Stimulated activated CD4-positive, alpha-beta T cell treated with anti-CD3 and anti-CD28 coated beads, Interleukin-12 subunit alpha, Interleukin-12 subunit beta, amount 100 ng/mL, for 48 hours (primary cell): ENCODE measurements at regions not wholly inside any gene's neighbourhood (a gene's known extent, or its start where the extent isn't known, plus 50 kb on each side); places are given as distances from the start of the nearest gene placed in this dataset.
"Not testable (repeated sequence)": the region's sequence is repeated elsewhere in the genome, so short reads cannot be mapped to it uniquely, and the experiment has no call there.

Experiments used
- DNase-seq, 3 donors: peaks; one replicate each; pipeline ENCODE4 v3.0.0-alpha.2; 2020; ENCODE audit warnings: low read depth in 2 of 3, low spot score in 1 of 3

GRCh38 chr2:150114089-150114488, 373.4 kb downstream of the RND3 start:
- DNase-seq = not testable (repeated sequence)

GRCh38 chr2:150110548-150110947, 376.9 kb downstream of the RND3 start:
- no peak for DNase-seq

GRCh38 chr2:150109912-150110311, 377.6 kb downstream of the RND3 start:
- no peak for DNase-seq

- DNase-seq = no peak
These were observed 378.4 kb downstream of the RND3 start for GRCh38 chr2:150109028-150109427.

- DNase-seq = no peak
These were observed 379.7 kb downstream of the RND3 start for GRCh38 chr2:150107816-150108215.

GRCh38 chr2:150107170-150107569, 380.3 kb downstream of the RND3 start:
- DNase-seq = no peak

- no peak for DNase-seq
These were observed 385.5 kb downstream of the RND3 start for GRCh38 chr2:150101947-150102346.

- no peak for DNase-seq
These were observed 386.6 kb downstream of the RND3 start for GRCh38 chr2:150100834-150101233.

- DNase-seq = no peak
These were observed 387.1 kb downstream of the RND3 start for GRCh38 chr2:150100336-150100735.

GRCh38 chr2:150099805-150100204, 387.7 kb downstream of the RND3 start:
- DNase-seq = no peak

DNA sequence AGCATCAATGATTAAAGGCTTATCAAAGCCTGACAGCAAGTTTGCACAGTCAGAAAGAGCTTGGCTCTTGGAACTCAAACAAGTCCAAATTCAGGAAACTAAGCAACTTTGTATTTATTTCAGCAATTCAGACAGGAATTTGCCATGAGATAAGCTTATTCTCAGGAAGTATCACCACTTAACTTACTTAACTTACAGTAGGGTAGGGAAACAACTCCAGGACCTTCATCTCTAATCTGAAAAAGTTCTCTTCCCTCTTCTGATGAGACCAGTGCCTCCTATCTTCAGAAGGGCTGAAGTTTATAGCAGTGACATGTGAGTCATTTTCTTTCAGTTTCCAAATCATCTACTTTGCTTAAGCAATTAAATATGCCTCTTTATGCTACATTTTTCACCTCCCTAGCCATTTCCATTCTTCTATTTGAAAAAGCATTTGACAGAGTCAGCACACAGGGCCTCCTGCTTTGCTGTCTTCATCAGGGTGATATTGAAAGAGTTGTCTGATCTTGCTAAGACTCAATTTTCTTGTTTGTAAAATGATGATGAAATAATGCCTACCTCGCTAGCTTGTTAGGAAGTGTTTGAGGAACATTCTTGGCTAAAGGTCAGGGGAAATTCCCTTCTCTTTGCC, 389.5 kb downstream of the RND3 start:
- no peak for DNase-seq

- no peak for DNase-seq
These were observed 390.1 kb downstream of the RND3 start for GRCh38 chr2:150097402-150097801.

GRCh38 chr2:150095361-150096095, 391.9 kb downstream of the RND3 start:
- no peak for DNase-seq

- DNase-seq = no peak
These were observed 395.6 kb downstream of the RND3 start for GRCh38 chr2:150091846-150092245.

GRCh38 chr2:150090031-150090430, 397.4 kb downstream of the RND3 start:
- no peak for DNase-seq

DNA sequence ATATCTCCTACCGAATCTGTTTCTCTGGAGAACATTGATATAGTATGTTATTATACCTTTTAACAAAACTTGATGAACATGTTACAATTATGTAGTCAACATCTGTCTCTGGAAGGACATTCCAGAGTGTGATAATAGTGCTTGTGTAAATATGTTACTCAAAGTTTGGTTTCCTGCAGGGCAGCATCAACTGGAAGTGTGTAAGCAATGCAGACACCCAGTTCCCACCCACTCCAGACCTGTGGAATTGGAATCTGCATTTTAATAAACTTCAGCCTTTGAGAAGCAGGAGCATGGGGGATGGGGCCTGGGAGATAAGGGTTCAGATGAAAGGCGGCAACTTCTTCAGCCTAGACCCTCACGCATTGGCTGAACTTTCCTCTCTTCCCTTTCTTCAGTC, 398.9 kb downstream of the RND3 start:
- DNase-seq = no peak

DNA sequence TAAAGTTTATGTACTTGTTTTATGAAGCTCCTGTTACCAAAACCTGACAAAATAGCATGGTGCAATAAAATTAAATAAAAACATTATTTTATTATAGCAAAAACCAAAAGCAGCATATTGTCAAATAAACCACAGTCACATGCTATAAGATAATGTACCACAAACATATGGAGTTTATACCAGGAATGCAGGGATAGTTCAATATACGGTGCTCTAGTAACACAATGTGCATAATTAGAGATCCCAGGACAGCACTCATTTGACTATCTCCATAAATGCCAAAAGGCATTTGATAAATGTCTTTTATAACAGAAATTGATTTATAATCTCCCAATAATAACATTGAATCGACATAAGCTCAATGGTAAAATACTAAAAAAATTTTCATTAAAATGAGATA, 402.0 kb downstream of the RND3 start:
- no peak for DNase-seq

GRCh38 chr2:150081775-150082481, 405.5 kb downstream of the RND3 start:
- no peak for DNase-seq

- DNase-seq = no peak
These were observed 411.2 kb downstream of the RND3 start for GRCh38 chr2:150076281-150076680.

GRCh38 chr2:150075831-150076230, 411.6 kb downstream of the RND3 start:
- DNase-seq = no peak

DNA sequence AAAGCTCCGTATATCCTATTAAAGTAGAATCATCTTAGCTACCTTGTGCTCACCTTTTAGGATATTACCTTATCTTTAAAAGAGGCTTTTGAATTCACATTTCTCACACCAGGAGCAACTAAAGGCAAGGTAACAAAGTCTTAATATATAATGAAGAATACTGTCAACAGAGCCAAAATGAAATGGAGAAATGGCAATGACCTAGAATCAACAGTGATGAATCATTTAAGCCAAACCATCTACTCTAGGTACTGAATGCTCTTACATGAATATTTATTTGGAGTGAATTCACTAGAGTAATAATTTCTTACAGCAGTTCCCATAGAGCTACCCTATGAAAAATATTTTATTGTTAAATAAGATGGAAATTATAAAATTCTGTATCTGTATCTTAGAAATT, 421.0 kb downstream of the RND3 start:
- no peak for DNase-seq

DNA sequence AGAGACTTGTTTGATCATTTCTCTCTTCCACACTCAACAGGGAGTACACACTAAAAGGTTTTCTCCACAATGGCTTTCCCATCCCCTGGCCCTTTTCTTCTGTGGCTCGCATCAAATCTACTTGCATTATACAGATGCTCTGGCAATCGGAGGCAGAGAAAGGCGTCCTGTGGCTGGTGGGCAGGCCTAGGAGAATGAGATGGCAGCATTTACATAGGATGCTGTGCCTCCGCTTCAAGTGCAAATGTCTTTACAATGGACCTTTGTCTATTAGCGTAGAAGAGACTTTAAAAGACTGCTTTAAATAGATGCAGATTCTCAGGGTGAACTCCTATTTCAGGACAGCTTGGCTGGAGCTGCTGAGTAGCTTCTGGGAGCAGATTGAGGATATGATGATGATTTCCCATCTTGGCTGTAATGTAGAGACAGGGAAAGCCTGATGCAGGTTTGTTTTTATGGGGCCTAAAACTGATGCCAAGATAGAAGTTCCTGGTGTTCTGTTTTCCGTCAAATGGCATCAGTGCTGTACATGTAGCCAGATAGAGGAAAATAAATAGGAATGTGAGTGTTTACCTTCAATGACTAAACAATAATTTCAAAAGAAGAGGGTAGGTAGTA, 423.4 kb downstream of the RND3 start:
- no peak for DNase-seq
